Endothelial cell of umbilical vein (primary cell): ENCODE measurements at regions not wholly inside any gene's neighbourhood (a gene's known extent, or its start where the extent isn't known, plus 50 kb on each side); places are given as distances from the start of the nearest gene placed in this dataset.

Source experiments
- BruUV-seq: library from RNA; stranded (reverse); fragments of 400-500 nt; replicated peaks from 2 replicates; lab custom pipeline; 2021; lab: Mats Ljungman, UMichigan
- CTCF ChIA-PET: fragments of 300-600, 350-600 bp; sonication (Branson Sonifier 250); formaldehyde crosslinking; loops from one replicate; lab custom pipeline; 2021; ENCODE audit warnings: antibody characterized with exemption, inconsistent platforms; lab: Charles Lee
- POLR2A ChIA-PET: fragments of 300-600, 350-600 bp; sonication (Branson Sonifier 250); formaldehyde crosslinking; loops from one replicate; lab custom pipeline; 2021; ENCODE audit warnings: antibody characterized with exemption, inconsistent platforms; lab: Charles Lee
- DNase-seq: peaks from one replicate; pipeline ENCODE4 v3.0.0-alpha.2; 2011; ENCODE audit warnings: low read depth, low spot score
- FAIRE-seq: peaks from 2 replicates; lab custom pipeline; 2011; peaks lifted over from hg19 to GRCh38; lab: Jason Lieb, UNC
- H2AFZ ChIP-seq: 2 replicates; pipeline ENCODE4 v1.6.0; 2012; ENCODE audit warnings: low read depth, low read length, control low read depth, inconsistent platforms
- H3K27ac ChIP-seq: 2 replicates; pipeline ENCODE4 v1.5.1; 2011; ENCODE audit warnings: low read depth, mild to moderate bottlenecking, control low read depth, low read length, moderate library complexity; ENCODE audit not compliant: insufficient read depth
- H3K27me3 ChIP-seq, 2 experiments: 2 replicates each; pipeline versions ENCODE4 v1.6.0 to v1.6.1; 2011; ENCODE audit warnings: low read length in 2 of 2, mixed read lengths in 1 of 2; ENCODE audit not compliant: control insufficient read depth in 2 of 2, insufficient read depth in 2 of 2
- H3K36me3 ChIP-seq, 2 experiments: 2 replicates in 1 of 2; 3 replicates in 1 of 2; pipeline ENCODE4 v1.5.1; 2011; ENCODE audit warnings: low read length in 2 of 2, mild to moderate bottlenecking in 1 of 2, moderate library complexity in 1 of 2; ENCODE audit not compliant: control insufficient read depth in 2 of 2, insufficient read depth in 2 of 2; ENCODE audit errors: extremely low read depth in 1 of 2
- H3K4me1 ChIP-seq: 3 replicates; pipeline ENCODE4 v1.5.1; 2011; ENCODE audit warnings: mild to moderate bottlenecking, low read length; ENCODE audit not compliant: control insufficient read depth, insufficient read depth; ENCODE audit errors: extremely low read depth
- H3K4me2 ChIP-seq: 2 replicates; pipeline ENCODE4 v1.6.1; 2011; ENCODE audit warnings: low read length, control low read depth, mixed read lengths; ENCODE audit not compliant: insufficient read depth
- H3K4me3 ChIP-seq, 3 experiments: fragments of 200-600 bp in 1 of 3; sonication (generic), shearing (Covaris generic) in 1 of 3; replicated peaks in 1 of 3; 2 replicates each; pipeline ENCODE4 v1.5.1; 2011 to 2016; ENCODE audit warnings: control low read depth in 3 of 3, low read length in 3 of 3, mild to moderate bottlenecking in 2 of 3, inconsistent platforms in 1 of 3, low read depth in 1 of 3, moderate library complexity in 1 of 3; ENCODE audit not compliant: insufficient read depth in 1 of 3
- H3K79me2 ChIP-seq: 2 replicates; pipeline ENCODE4 v1.6.0; 2012; ENCODE audit warnings: low read length, inconsistent platforms; ENCODE audit not compliant: control insufficient read depth, insufficient read depth
- H3K9ac ChIP-seq: replicated peaks from 2 replicates; pipeline ENCODE3; 2011; ENCODE audit warnings: low read length, control low read depth; ENCODE audit not compliant: insufficient read depth; ENCODE audit errors: extremely low read depth
- H3K9me1 ChIP-seq: replicated peaks from 3 replicates; pipeline ENCODE4 v1.6.0; 2011; ENCODE audit warnings: mild to moderate bottlenecking, low read length; ENCODE audit not compliant: control insufficient read depth, insufficient read depth; ENCODE audit errors: extremely low read depth
- H3K9me3 ChIP-seq: replicated peaks from 2 replicates; pipeline ENCODE4 v1.5.1; 2012; ENCODE audit warnings: low read length, inconsistent platforms; ENCODE audit not compliant: control insufficient read depth, insufficient read depth
- H4K20me1 ChIP-seq: replicated peaks from 2 replicates; pipeline ENCODE3; 2011; ENCODE audit warnings: mild to moderate bottlenecking, low read length; ENCODE audit not compliant: control insufficient read depth, insufficient read depth; ENCODE audit errors: extremely low read depth
- EZH2 ChIP-seq: IDR thresholded peaks from 2 replicates; pipeline ENCODE4 v1.6.1; 2012; ENCODE audit warnings: borderline replicate concordance, low read depth, mild to moderate bottlenecking, moderate library complexity, low read length, inconsistent platforms; ENCODE audit not compliant: severe bottlenecking
- FOS ChIP-seq: IDR thresholded peaks from 2 replicates; pipeline ENCODE4 v1.6.1; 2011; ENCODE audit warnings: mild to moderate bottlenecking, low read length, moderate library complexity, borderline replicate concordance; ENCODE audit not compliant: insufficient read depth
- GATA2 ChIP-seq: IDR thresholded peaks from 2 replicates; pipeline ENCODE4 v1.7.0; 2011; ENCODE audit warnings: low read depth, mild to moderate bottlenecking, moderate library complexity, mixed read lengths, low read length; ENCODE audit not compliant: insufficient read length, insufficient read depth
- JUN ChIP-seq: IDR thresholded peaks from 2 replicates; pipeline ENCODE4 v1.6.1; 2011; ENCODE audit warnings: borderline replicate concordance, low read depth; ENCODE audit not compliant: insufficient read length, insufficient read depth
- MYC ChIP-seq: IDR thresholded peaks from one replicate; pipeline ENCODE4 v1.6.1; 2011; ENCODE audit warnings: mild to moderate bottlenecking, low read depth, low read length
- POLR2A ChIP-seq: IDR thresholded peaks from 2 replicates; pipeline ENCODE4 v1.6.1; 2012; ENCODE audit warnings: low read depth, mild to moderate bottlenecking, control low read depth, low read length
- POLR2AphosphoS5 ChIP-seq: IDR thresholded peaks from 2 replicates; pipeline ENCODE4 v1.6.1; 2012; ENCODE audit warnings: low read depth, mild to moderate bottlenecking, control low read depth, low read length, moderate library complexity; ENCODE audit not compliant: insufficient read depth
- dilution Hi-C: fragments of 300-500 bp; cut with MboI; formaldehyde crosslinking; loops from one replicate; pipeline ENCODE4 v1.15.0; 2019; ENCODE audit warnings: low sequenced_read_pairs; ENCODE audit not compliant: extremely low pct_ligation_motif_present
- intact Hi-C: fragments of 100-400 bp; cut with micrococcal nuclease; formaldehyde crosslinking; loops from one replicate; pipeline ENCODE4 v1.10.0; 2022
- TF ChIP-seq, protein P1 (sequence below), 2 donors: IDR thresholded peaks; 1 replicate in 1 of 2; 2 replicates in 1 of 2; pipeline ENCODE4 v1.5.1; 2011; ENCODE audit warnings: low read length in 2 of 2, mild to moderate bottlenecking in 2 of 2, moderate library complexity in 2 of 2, control low read depth in 1 of 2, inconsistent platforms in 1 of 2, low read depth in 1 of 2; ENCODE audit not compliant: insufficient read depth in 1 of 2; ENCODE audit errors: extremely low read depth in 1 of 2
- TF ChIP-seq, protein P2 (sequence below): IDR thresholded peaks from 2 replicates; pipeline ENCODE4 v1.6.1; 2011; ENCODE audit not compliant: insufficient read depth, insufficient read length

DNA sequence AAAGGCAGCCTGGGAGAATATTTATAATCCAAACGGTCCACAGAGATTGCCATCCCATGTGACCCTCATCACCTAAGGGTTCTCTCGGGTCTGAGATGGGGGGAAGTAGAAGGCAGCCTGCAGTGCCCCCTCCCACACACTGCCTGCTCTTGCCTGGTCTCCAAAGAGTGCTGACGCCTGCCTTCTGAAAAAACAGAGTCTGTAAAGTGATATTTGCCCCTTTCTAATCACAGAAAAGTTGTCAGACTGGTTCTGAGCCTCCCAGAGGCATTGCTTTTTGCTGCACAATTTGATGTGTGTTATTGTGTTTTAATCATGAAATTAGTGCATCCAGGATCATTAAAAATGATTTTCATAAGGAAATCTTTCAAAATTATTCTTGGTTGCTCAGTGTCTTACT is 59.2 kb downstream of the TMEM30B start:
- TF ChIP-seq FOS (no peak), POLR2A (no peak), EZH2 (no peak), MYC (no peak), GATA2 (no peak), JUN (no peak), POLR2AphosphoS5 (no peak)
- TF ChIP-seq, protein P1, sequence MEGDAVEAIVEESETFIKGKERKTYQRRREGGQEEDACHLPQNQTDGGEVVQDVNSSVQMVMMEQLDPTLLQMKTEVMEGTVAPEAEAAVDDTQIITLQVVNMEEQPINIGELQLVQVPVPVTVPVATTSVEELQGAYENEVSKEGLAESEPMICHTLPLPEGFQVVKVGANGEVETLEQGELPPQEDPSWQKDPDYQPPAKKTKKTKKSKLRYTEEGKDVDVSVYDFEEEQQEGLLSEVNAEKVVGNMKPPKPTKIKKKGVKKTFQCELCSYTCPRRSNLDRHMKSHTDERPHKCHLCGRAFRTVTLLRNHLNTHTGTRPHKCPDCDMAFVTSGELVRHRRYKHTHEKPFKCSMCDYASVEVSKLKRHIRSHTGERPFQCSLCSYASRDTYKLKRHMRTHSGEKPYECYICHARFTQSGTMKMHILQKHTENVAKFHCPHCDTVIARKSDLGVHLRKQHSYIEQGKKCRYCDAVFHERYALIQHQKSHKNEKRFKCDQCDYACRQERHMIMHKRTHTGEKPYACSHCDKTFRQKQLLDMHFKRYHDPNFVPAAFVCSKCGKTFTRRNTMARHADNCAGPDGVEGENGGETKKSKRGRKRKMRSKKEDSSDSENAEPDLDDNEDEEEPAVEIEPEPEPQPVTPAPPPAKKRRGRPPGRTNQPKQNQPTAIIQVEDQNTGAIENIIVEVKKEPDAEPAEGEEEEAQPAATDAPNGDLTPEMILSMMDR (IDR thresholded peaks at IDR 0.05; ENCODE audit: extremely low read depth in 1 of 2, insufficient read depth in 1 of 2, low read depth in 1 of 2, low read length in 2 of 2): no peak
- TF ChIP-seq, protein P2, sequence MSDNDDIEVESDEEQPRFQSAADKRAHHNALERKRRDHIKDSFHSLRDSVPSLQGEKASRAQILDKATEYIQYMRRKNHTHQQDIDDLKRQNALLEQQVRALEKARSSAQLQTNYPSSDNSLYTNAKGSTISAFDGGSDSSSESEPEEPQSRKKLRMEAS: no peak
- no TSS peak for BruUV-seq
- Histone ChIP-seq H3K4me2 (no peak overlapping the region), H3K9me3 (no peaks in the 10 kb centered on the region), H3K79me2 (no peaks in the 10 kb centered on the region), H4K20me1 (no peaks in the 10 kb centered on the region), H3K27ac (no peak overlapping the region), H3K4me3 (no peak overlapping the region), H3K4me1 (no peaks in the 10 kb centered on the region), H2AFZ (no peak overlapping the region), H3K36me3 (no peaks in the 10 kb centered on the region), H3K9ac (no peak overlapping the region), H3K9me1 (no peaks in the 10 kb centered on the region), H3K27me3 (peaks cover 6 to 10% of the 10 kb centered on the region in 2 experiments)
- DNase-seq (no peak), FAIRE-seq (no peak)
- ChIA-PET POLR2A (no interaction called here), CTCF (interaction anchor here (1.1 kb wide), 1 partner anchor 601 kb away, joined by 3 read pairs; no protein-coding TSS in a partner anchor)
- dilution Hi-C loops: no loop called here
- intact Hi-C loops: no loop called here
